Panc1 (cell line): ENCODE measurements at regions not wholly inside any gene's neighbourhood (a gene's known extent, or its start where the extent isn't known, plus 50 kb on each side); places are given as distances from the start of the nearest gene placed in this dataset.

Source experiments
- ATAC-seq: fragments of 200-7000 bp; cut with Tn5 transposase; 2 replicates; pipeline ENCODE4 v1.9.1; 2020; ENCODE audit warnings: mild to moderate bottlenecking, moderate library complexity
- BruUV-seq: library from RNA; stranded (reverse); fragments of 400-500 nt; replicated peaks from 2 replicates; lab custom pipeline; 2021; lab: Mats Ljungman, UMichigan
- CTCF ChIA-PET: fragments of 300-600 bp; sonication (Branson Sonifier 250); formaldehyde crosslinking; loops from one replicate; lab custom pipeline; 2022; ENCODE audit warnings: antibody characterized with exemption; lab: Charles Lee
- POLR2A ChIA-PET: fragments of 300-600 bp; sonication (Branson Sonifier 250); formaldehyde crosslinking; loops from one replicate; lab custom pipeline; 2022; ENCODE audit warnings: antibody characterized with exemption; lab: Charles Lee
- DNase-seq: peaks from one replicate; pipeline ENCODE4 v3.0.0-alpha.2; 2010; ENCODE audit warnings: low read depth, low spot score
- H3K27ac ChIP-seq: 2 replicates; pipeline ENCODE4 v1.5.1; 2011; ENCODE audit warnings: mild to moderate bottlenecking, low read length, inconsistent platforms
- H3K27me3 ChIP-seq: fragments of 200-500 bp; sonication (Bioruptor generic); 2 replicates; pipeline ENCODE4 v1.6.0; 2014; ENCODE audit warnings: low read length, inconsistent platforms; ENCODE audit not compliant: control insufficient read depth, insufficient read depth
- H3K36me3 ChIP-seq: fragments of 200-500 bp; sonication (Bioruptor generic); 2 replicates; pipeline ENCODE4 v1.5.1; 2014; ENCODE audit warnings: inconsistent platforms, mild to moderate bottlenecking, low read length, moderate library complexity; ENCODE audit not compliant: control insufficient read depth, insufficient read depth
- H3K4me1 ChIP-seq: 2 replicates; pipeline ENCODE4 v1.5.1; 2011; ENCODE audit warnings: inconsistent platforms, mild to moderate bottlenecking, low read length, moderate library complexity; ENCODE audit not compliant: control insufficient read depth, insufficient read depth
- H3K4me3 ChIP-seq, 2 experiments: 2 replicates each; pipeline ENCODE4 v1.5.1; 2011 to 2012; ENCODE audit warnings: low read depth in 2 of 2, low read length in 2 of 2, mild to moderate bottlenecking in 2 of 2, inconsistent platforms in 1 of 2, moderate library complexity in 1 of 2
- H3K9me3 ChIP-seq: fragments of 200-500 bp; sonication (Bioruptor generic); 2 replicates; pipeline ENCODE4 v1.5.1; 2014; ENCODE audit warnings: low read depth, mild to moderate bottlenecking, inconsistent platforms, low read length, moderate library complexity; ENCODE audit not compliant: control insufficient read depth, insufficient read depth
- POLR2AphosphoS5 ChIP-seq: IDR thresholded peaks from 2 replicates; pipeline ENCODE4 v1.6.1; 2012; ENCODE audit warnings: mild to moderate bottlenecking, low read depth, low read length, moderate library complexity
- SIN3A ChIP-seq: IDR thresholded peaks from 2 replicates; pipeline ENCODE4 v1.6.1; 2012; ENCODE audit warnings: low read depth, mild to moderate bottlenecking, low read length, moderate library complexity, borderline replicate concordance; ENCODE audit not compliant: insufficient read depth
- TCF7L2 ChIP-seq: IDR thresholded peaks from 2 replicates; pipeline ENCODE4 v1.6.1; 2011; ENCODE audit warnings: mild to moderate bottlenecking, low read depth, low read length, inconsistent platforms
- in situ Hi-C: cut with HindIII; loops from 2 replicates; pipeline ENCODE4 v1.10.0; 2016; ENCODE audit warnings: low sequenced_read_pairs, low pct_unique_long_range_greater_than_20kb
- intact Hi-C: fragments of 100-400 bp; cut with micrococcal nuclease; formaldehyde crosslinking; loops from one replicate; pipeline ENCODE4 v1.10.0; 2022; ENCODE audit not compliant: unreplicated experiment
- TF ChIP-seq, protein P1 (sequence below): fragments of 450-650 bp; IDR thresholded peaks from 2 replicates; pipeline ENCODE4 v1.5.1; 2017; ENCODE audit warnings: mild to moderate bottlenecking
- TF ChIP-seq, protein P2 (sequence below), 2 experiments: IDR thresholded peaks; 2 replicates each; pipeline ENCODE4 v1.6.1; 2011 to 2012; ENCODE audit warnings: low read depth in 2 of 2, control low read depth in 1 of 2, low read length in 1 of 2, mild to moderate bottlenecking in 1 of 2, moderate library complexity in 1 of 2; ENCODE audit not compliant: insufficient read depth in 1 of 2

DNA sequence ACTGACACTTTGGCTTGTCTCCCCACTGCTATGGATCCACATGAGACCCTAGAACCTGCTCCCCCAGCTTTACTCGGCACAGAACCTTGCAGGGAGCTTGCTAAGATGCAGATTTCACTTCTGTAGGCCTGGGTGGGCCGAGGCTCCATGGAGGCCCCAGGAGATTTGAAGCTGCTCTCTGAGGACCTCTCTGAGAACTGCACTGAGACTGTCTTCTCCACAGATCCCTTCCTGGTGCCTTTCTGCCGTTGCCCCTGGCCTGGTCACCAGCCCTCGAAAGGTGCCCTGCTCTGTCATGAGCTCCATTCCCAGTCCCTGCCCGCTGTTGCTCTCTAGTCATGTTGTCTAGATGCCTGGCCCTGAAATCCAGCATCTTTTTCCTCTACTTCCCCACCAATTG lies 588.4 kb downstream of the AJAP1 start:
- no peak overlapping the region for H3K4me3 ChIP-seq
- no TSS peak for BruUV-seq
- DNase-seq = no peak

DNA sequence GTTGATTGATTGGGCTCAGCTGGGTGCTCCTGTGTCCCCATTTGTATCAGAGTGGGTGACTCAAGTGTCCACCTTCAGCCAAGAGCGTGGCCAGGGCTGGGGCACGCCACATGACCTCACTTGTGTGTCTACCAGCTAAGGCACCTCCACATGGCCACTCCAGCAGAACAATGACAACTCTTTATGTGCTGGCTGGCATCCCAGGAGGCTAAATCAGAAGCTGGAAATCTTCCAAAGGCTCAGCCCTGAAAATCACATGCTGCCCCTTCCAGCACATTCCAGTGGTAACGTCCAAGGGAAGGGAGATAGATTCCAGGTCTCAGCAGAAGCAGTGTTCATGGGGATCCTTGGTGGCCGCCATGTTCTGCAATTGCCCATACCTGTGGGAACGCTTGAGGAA lies 585.5 kb downstream of the AJAP1 start:
- Histone ChIP-seq H3K27me3 (no peaks in the 10 kb centered on the region), H3K9me3 (no peaks in the 10 kb centered on the region), H3K36me3 (no peaks in the 10 kb centered on the region), H3K4me3 (no peak overlapping the region), H3K4me1 (no peaks in the 10 kb centered on the region), H3K27ac (no peak overlapping the region)
- no TSS peak for BruUV-seq
- POLR2A ChIA-PET = no interaction called here
- DNase-seq = no peak
- CTCF ChIA-PET = no interaction called here
- ATAC-seq = no peak
- intact Hi-C loops = no loop called here
- TF ChIP-seq TCF7L2 = no peak
- TF ChIP-seq, protein P1, sequence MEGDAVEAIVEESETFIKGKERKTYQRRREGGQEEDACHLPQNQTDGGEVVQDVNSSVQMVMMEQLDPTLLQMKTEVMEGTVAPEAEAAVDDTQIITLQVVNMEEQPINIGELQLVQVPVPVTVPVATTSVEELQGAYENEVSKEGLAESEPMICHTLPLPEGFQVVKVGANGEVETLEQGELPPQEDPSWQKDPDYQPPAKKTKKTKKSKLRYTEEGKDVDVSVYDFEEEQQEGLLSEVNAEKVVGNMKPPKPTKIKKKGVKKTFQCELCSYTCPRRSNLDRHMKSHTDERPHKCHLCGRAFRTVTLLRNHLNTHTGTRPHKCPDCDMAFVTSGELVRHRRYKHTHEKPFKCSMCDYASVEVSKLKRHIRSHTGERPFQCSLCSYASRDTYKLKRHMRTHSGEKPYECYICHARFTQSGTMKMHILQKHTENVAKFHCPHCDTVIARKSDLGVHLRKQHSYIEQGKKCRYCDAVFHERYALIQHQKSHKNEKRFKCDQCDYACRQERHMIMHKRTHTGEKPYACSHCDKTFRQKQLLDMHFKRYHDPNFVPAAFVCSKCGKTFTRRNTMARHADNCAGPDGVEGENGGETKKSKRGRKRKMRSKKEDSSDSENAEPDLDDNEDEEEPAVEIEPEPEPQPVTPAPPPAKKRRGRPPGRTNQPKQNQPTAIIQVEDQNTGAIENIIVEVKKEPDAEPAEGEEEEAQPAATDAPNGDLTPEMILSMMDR = no peak
- no peak for TF ChIP-seq POLR2AphosphoS5
- TF ChIP-seq, protein P2, sequence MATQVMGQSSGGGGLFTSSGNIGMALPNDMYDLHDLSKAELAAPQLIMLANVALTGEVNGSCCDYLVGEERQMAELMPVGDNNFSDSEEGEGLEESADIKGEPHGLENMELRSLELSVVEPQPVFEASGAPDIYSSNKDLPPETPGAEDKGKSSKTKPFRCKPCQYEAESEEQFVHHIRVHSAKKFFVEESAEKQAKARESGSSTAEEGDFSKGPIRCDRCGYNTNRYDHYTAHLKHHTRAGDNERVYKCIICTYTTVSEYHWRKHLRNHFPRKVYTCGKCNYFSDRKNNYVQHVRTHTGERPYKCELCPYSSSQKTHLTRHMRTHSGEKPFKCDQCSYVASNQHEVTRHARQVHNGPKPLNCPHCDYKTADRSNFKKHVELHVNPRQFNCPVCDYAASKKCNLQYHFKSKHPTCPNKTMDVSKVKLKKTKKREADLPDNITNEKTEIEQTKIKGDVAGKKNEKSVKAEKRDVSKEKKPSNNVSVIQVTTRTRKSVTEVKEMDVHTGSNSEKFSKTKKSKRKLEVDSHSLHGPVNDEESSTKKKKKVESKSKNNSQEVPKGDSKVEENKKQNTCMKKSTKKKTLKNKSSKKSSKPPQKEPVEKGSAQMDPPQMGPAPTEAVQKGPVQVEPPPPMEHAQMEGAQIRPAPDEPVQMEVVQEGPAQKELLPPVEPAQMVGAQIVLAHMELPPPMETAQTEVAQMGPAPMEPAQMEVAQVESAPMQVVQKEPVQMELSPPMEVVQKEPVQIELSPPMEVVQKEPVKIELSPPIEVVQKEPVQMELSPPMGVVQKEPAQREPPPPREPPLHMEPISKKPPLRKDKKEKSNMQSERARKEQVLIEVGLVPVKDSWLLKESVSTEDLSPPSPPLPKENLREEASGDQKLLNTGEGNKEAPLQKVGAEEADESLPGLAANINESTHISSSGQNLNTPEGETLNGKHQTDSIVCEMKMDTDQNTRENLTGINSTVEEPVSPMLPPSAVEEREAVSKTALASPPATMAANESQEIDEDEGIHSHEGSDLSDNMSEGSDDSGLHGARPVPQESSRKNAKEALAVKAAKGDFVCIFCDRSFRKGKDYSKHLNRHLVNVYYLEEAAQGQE (IDR thresholded peaks at IDR 0.05; ENCODE audit: insufficient read depth in 1 of 2, low read depth in 2 of 2, low read length in 1 of 2) = no peak
- TF ChIP-seq SIN3A = no peak
- in situ Hi-C loops = no loop called here

More for the DNA sequence above, 588.4 kb downstream of the AJAP1 start:
- no peaks in the 10 kb centered on the region for H3K36me3 ChIP-seq
- in situ Hi-C loops (no loop called here), intact Hi-C loops (no loop called here)
- H3K4me1 ChIP-seq = no peaks in the 10 kb centered on the region
- TF ChIP-seq SIN3A (no peak), POLR2AphosphoS5 (no peak), TCF7L2 (no peak)
- TF ChIP-seq, protein P2 (IDR thresholded peaks at IDR 0.05; ENCODE audit: insufficient read depth in 1 of 2, low read depth in 2 of 2, low read length in 1 of 2) = no peak
- TF ChIP-seq, protein P1 = no peak
- no peak overlapping the region for H3K27ac ChIP-seq
- POLR2A ChIA-PET = no interaction called here
- no peaks in the 10 kb centered on the region for H3K9me3 ChIP-seq
- ATAC-seq = no peak
- no peaks in the 10 kb centered on the region for H3K27me3 ChIP-seq
- CTCF ChIA-PET = no interaction called here
